OCI-LY7 (cell line): ENCODE measurements at regions not wholly inside any gene's neighbourhood (a gene's known extent, or its start where the extent isn't known, plus 50 kb on each side); places are given as distances from the start of the nearest gene placed in this dataset.

ENCODE experiments used
- BruUV-seq: library from RNA; stranded (reverse); fragments of 400-500 nt; replicated peaks from 2 replicates; lab custom pipeline; 2021; lab: Mats Ljungman, UMichigan
- CTCF ChIA-PET: fragments of 300-600 bp; sonication (Branson Sonifier 250); formaldehyde crosslinking; loops from one replicate; lab custom pipeline; 2022; ENCODE audit warnings: antibody characterized with exemption; ENCODE audit not compliant: unreplicated experiment; lab: Charles Lee
- POLR2A ChIA-PET: fragments of 300-600 bp; sonication (Branson Sonifier 250); formaldehyde crosslinking; loops from one replicate; lab custom pipeline; 2022; ENCODE audit warnings: antibody characterized with exemption; lab: Charles Lee
- DNase-seq: peaks from one replicate; pipeline ENCODE4 v3.0.0-alpha.2; 2015; ENCODE audit warnings: low spot score
- H2AFZ ChIP-seq: fragments of 200-600 bp; sonication (generic), shearing (Covaris generic); 2 replicates; pipeline ENCODE4 v1.6.1; 2014; ENCODE audit warnings: mild to moderate bottlenecking, antibody characterized with exemption, low read length, moderate library complexity
- H3K27ac ChIP-seq: fragments of 200-600 bp; sonication (generic); 2 replicates; pipeline ENCODE4 v1.5.1; 2014; ENCODE audit warnings: mixed run types, low read depth, mild to moderate bottlenecking, moderate library complexity, low read length, inconsistent platforms; ENCODE audit not compliant: poor library complexity, severe bottlenecking
- H3K36me3 ChIP-seq: fragments of 200-600 bp; sonication (generic); 2 replicates; pipeline ENCODE4 v1.6.1; 2014; ENCODE audit warnings: mild to moderate bottlenecking, antibody characterized with exemption, low read length, moderate library complexity, mixed read lengths; ENCODE audit not compliant: insufficient read depth
- H3K4me1 ChIP-seq: fragments of 200-600 bp; sonication (generic); 2 replicates; pipeline ENCODE4 v1.5.1; 2014; ENCODE audit warnings: mild to moderate bottlenecking, low read length; ENCODE audit not compliant: insufficient read depth, poor library complexity, severe bottlenecking
- H3K4me2 ChIP-seq: fragments of 200-600 bp; sonication (generic); 2 replicates; pipeline ENCODE4 v1.6.1; 2014; ENCODE audit warnings: mild to moderate bottlenecking, low read length
- H3K4me3 ChIP-seq: fragments of 200-600 bp; sonication (generic); 2 replicates; pipeline ENCODE4 v1.5.1; 2014; ENCODE audit warnings: mild to moderate bottlenecking, low read depth, low read length; ENCODE audit not compliant: poor library complexity, severe bottlenecking
- H3K79me2 ChIP-seq: fragments of 200-600 bp; sonication (generic); 2 replicates; pipeline ENCODE4 v1.6.1; 2016; ENCODE audit warnings: low read depth, mild to moderate bottlenecking, low read length, moderate library complexity, mixed read lengths; ENCODE audit not compliant: insufficient read depth
- H3K9me2 ChIP-seq: fragments of 200-600 bp; sonication (generic); 2 replicates; pipeline ENCODE4 v1.6.1; 2016; ENCODE audit warnings: mild to moderate bottlenecking, low read length, mixed read lengths; ENCODE audit not compliant: insufficient read depth
- H3K9me3 ChIP-seq: fragments of 200-600 bp; sonication (generic); 2 replicates; pipeline ENCODE4 v1.6.1; 2014; ENCODE audit warnings: mild to moderate bottlenecking, mixed run types, low read length, mixed read lengths
- H4K20me1 ChIP-seq: fragments of 200-600 bp; sonication (generic); 2 replicates; pipeline ENCODE4 v1.6.1; 2014; ENCODE audit warnings: mild to moderate bottlenecking, antibody characterized with exemption, low read length, moderate library complexity, mixed read lengths; ENCODE audit not compliant: insufficient read depth
- EZH2phosphoT487 ChIP-seq: fragments of 200-600 bp; sonication (generic); IDR thresholded peaks from 2 replicates; pipeline ENCODE4 v1.6.1; 2018; ENCODE audit warnings: low read depth, borderline replicate concordance, mild to moderate bottlenecking, mixed run types, antibody characterized with exemption, low read length, moderate library complexity, mixed read lengths
- intact Hi-C: fragments of 100-400 bp; cut with micrococcal nuclease; formaldehyde crosslinking; loops from one replicate; pipeline ENCODE4 v1.10.0; 2022; ENCODE audit not compliant: unreplicated experiment
- TF ChIP-seq, protein P1 (sequence below): fragments of 200-600 bp; sonication (generic); conservative IDR thresholded peaks from 2 replicates; pipeline ENCODE4 v1.5.1; 2014; ENCODE audit warnings: mild to moderate bottlenecking, antibody characterized with exemption, low read length, moderate library complexity, mixed read lengths

GRCh38 chr4:13212936-13213335 is 271.2 kb downstream of the RAB28 start:
- TF ChIP-seq, protein P1, sequence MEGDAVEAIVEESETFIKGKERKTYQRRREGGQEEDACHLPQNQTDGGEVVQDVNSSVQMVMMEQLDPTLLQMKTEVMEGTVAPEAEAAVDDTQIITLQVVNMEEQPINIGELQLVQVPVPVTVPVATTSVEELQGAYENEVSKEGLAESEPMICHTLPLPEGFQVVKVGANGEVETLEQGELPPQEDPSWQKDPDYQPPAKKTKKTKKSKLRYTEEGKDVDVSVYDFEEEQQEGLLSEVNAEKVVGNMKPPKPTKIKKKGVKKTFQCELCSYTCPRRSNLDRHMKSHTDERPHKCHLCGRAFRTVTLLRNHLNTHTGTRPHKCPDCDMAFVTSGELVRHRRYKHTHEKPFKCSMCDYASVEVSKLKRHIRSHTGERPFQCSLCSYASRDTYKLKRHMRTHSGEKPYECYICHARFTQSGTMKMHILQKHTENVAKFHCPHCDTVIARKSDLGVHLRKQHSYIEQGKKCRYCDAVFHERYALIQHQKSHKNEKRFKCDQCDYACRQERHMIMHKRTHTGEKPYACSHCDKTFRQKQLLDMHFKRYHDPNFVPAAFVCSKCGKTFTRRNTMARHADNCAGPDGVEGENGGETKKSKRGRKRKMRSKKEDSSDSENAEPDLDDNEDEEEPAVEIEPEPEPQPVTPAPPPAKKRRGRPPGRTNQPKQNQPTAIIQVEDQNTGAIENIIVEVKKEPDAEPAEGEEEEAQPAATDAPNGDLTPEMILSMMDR, result no peak
- TF ChIP-seq EZH2phosphoT487, result no peak
- POLR2A ChIA-PET, result no interaction called here
- no peak for DNase-seq
- Histone ChIP-seq H3K27ac (no peak overlapping the region), H3K4me2 (no peak overlapping the region), H3K36me3 (no peaks in the 10 kb centered on the region), H3K4me3 (no peak overlapping the region), H3K9me2 (no peaks in the 10 kb centered on the region), H3K4me1 (no peaks in the 10 kb centered on the region), H3K79me2 (no peaks in the 10 kb centered on the region), H3K9me3 (no peaks in the 10 kb centered on the region), H2AFZ (no peak overlapping the region), H4K20me1 (no peaks in the 10 kb centered on the region)
- intact Hi-C loops, result no loop called here
- BruUV-seq, result no TSS peak
- CTCF ChIA-PET, result no interaction called here

DNA sequence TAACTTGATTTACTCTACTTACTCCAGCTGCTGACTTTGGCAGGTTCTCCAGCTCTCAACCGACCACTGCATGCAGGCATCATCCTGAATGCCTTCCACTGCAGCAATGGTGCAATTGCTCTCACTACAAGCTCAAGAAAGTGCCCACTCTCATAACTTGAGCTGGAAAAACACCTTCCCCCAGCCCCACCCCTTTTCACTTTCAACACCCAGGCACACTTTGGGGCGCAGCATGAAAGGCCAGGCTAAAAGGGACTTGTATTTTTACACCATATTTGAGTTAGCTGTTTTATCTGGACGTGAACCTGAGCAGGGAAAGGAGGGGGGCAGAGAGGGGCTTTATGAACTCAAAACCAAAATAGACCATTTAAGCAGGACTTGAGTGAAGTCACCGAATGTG is 274.5 kb downstream of the RAB28 start:
- no TSS peak for BruUV-seq
- no peaks in the 10 kb centered on the region for H3K36me3 ChIP-seq
- no peak for TF ChIP-seq EZH2phosphoT487
- TF ChIP-seq, protein P1, result no peak
- no peak overlapping the region for H2AFZ ChIP-seq
- H3K4me2 ChIP-seq, result no peak overlapping the region
- no peaks in the 10 kb centered on the region for H3K4me1 ChIP-seq
- H3K27ac ChIP-seq, result no peak overlapping the region
- H3K9me2 ChIP-seq, result no peaks in the 10 kb centered on the region
- intact Hi-C loops, result no loop called here
- ChIA-PET POLR2A (interaction anchor here (1.8 kb wide), 1 partner anchor 11 kb away, joined by 5 read pairs; no protein-coding TSS in a partner anchor), CTCF (no interaction called here)
- no peak overlapping the region for H3K4me3 ChIP-seq
- no peak for DNase-seq
- no peaks in the 10 kb centered on the region for H4K20me1 ChIP-seq
- no peaks in the 10 kb centered on the region for H3K79me2 ChIP-seq
- H3K9me3 ChIP-seq, result no peaks in the 10 kb centered on the region

DNA sequence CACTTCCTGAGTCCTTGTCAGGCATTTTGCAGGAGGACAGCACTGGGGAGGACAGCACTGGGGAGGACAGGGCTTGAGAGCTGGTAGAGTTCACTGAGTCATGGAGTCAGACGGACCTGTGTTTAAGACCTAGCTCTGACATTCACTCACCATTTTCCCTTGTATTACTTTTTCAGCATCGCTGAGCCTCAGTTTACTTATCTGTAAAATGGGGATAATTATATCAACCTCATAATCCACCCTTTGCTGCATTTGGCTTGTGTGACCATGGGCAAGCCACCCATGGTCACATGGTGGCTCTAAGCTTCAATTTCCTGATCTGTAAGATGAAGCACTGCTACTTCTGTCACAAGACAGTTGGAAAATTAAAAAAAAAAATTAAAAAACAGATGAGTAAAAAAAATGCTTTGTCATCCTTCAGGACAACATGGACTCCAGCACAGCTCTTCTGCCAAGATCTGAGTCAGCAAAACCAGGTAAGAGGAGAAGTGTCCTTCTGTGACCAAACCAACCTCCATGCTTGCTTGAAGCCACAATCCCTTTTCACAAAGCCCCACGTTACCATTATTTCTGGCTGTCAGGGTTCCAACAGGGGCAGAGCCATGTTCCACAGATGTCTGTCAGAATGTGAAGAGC is 275.5 kb downstream of the RAB28 start:
- intact Hi-C loops, result no loop called here
- CTCF ChIA-PET, result no interaction called here

More for the DNA sequence above, 275.5 kb downstream of the RAB28 start:
- no peak overlapping the region for H3K4me2 ChIP-seq
- H3K4me1 ChIP-seq, result no peaks in the 10 kb centered on the region
- H3K36me3 ChIP-seq, result no peaks in the 10 kb centered on the region
- no peak overlapping the region for H3K27ac ChIP-seq
- H2AFZ ChIP-seq, result no peak overlapping the region
- H3K79me2 ChIP-seq, result no peaks in the 10 kb centered on the region
- no peaks in the 10 kb centered on the region for H4K20me1 ChIP-seq
- no peaks in the 10 kb centered on the region for H3K9me2 ChIP-seq
- BruUV-seq, result no TSS peak
- no peak overlapping the region for H3K4me3 ChIP-seq
- POLR2A ChIA-PET, result no interaction called here
- no peak for DNase-seq
- H3K9me3 ChIP-seq, result no peaks in the 10 kb centered on the region
- TF ChIP-seq, protein P1, result no peak
- no peak for TF ChIP-seq EZH2phosphoT487
